ENCODE measurements at regions not wholly inside any gene's neighbourhood (a gene's known extent, or its start where the extent isn't known, plus 50 kb on each side); places are given as distances from the start of the nearest gene placed in this dataset.

DNA sequence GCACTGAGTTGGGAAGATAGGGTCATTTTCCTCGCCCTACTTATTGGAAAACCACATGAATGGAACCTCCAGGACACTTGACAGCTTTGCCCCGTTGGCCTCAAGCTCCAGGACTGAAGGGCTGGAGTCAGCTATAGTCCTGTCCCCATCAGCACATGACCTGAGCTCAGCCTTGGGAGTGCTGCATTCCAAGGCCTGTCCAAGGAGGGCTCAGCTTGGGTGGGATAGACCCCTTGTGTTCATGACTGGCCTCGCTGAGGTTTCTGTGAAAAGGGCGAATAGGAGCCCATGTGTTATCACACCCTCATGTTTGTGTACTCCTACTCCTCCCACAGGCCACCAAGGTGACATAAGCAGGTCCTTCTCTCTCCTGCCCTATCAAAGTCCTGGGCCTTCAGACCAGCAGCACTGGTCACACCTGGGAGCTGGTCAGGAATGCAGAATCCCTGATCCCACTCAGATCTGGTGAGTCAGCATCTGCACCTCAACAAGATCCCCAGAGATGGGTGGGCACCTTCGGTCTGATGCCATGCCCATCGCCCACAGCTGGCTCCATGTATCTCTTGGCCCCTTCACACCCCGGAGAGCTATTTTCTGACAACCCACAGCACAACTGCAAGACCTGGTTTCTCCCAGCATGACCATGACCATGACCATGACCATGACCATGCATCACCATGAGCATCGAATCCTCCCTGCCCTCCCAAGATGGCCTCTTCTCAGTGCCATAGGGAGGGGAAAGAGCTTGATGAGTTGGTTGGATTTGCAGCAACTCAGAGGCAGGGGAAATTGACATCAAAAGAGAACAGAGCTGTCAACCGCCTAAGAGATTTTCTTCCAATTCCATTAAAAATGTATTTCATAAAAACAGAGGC lies 83.0 kb upstream of the RAB6C start:
- no peaks in the 10 kb centered on the region for H3K4me1 Mint-ChIP-seq
- H3K4me3 Mint-ChIP-seq: no peak overlapping the region
- no peaks in the 10 kb centered on the region for H3K36me3 Mint-ChIP-seq
- ChIA-PET POLR2A (no interaction called here), CTCF (no interaction called here)
- no peak overlapping the region for H3K27ac ChIP-seq (ENCODE audit: low read depth, low read length)
- no peaks in the 10 kb centered on the region for H3K4me1 ChIP-seq (ENCODE audit: insufficient read depth, low read length)
- H3K9me3 Mint-ChIP-seq: no peaks in the 10 kb centered on the region
- H3K9me3 ChIP-seq (ENCODE audit: low read length): no peaks in the 10 kb centered on the region
- no peak overlapping the region for H3K4me3 ChIP-seq (ENCODE audit: low read length)
- no peaks in the 10 kb centered on the region for H3K36me3 ChIP-seq (ENCODE audit: insufficient read depth, low read length)
- H3K27me3 Mint-ChIP-seq: peaks cover 6 to 39% of the 10 kb centered on the region in 2 donors
- H3K27me3 ChIP-seq (ENCODE audit: insufficient read depth, low read length, poor library complexity, severe bottlenecking): no peaks in the 10 kb centered on the region
- H3K27ac Mint-ChIP-seq: no peak overlapping the region
- DNase-seq: no peak

DNA sequence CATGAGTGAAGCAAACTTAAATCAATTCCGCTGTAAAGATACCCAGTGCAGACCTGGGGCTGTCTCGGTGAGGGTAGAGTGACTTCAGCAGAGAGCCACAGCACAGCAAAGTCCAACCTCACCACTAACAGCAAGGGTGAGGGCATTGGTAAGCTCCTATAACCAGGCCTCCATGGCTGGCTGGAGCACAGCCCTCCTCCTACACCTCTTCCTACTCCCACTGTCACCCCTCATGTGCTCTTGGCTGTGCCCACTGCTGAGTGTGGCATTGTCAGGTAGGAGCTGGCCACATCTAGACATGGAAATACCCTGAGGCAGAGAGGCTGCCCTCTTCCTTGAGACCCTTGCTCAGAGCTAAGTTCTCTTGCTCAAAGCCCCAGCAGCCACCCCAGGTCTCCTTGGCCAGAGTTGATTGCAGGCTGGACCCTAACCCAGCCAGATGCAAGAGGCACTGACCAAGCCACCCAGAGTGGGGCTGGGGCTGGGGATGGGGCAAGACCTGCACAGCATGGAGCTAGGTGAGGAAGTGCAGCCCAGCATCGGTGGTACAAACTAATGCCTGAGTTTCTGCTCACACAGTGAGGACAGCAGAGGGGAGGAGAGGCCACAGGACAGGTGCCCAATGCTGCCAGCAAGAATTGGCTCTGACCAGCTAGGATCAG lies 77.6 kb upstream of the RAB6C start:
- Histone ChIP-seq H3K27ac (ENCODE audit: low read depth, low read length) (no peak overlapping the region), H3K4me1 (ENCODE audit: insufficient read depth, low read length) (no peaks in the 10 kb centered on the region), H3K9me3 (ENCODE audit: low read length) (no peaks in the 10 kb centered on the region), H3K4me3 (ENCODE audit: low read length) (no peak overlapping the region), H3K27me3 (ENCODE audit: insufficient read depth, low read length, poor library complexity, severe bottlenecking) (no peaks in the 10 kb centered on the region), H3K36me3 (ENCODE audit: insufficient read depth, low read length) (no peaks in the 10 kb centered on the region)
- Mint-ChIP-seq H3K27ac (no peak overlapping the region), H3K4me1 (no peaks in the 10 kb centered on the region), H3K4me3 (no peak overlapping the region), H3K9me3 (no peaks in the 10 kb centered on the region), H3K36me3 (no peaks in the 10 kb centered on the region), H3K27me3 (peaks cover 0 to 21% of the 10 kb centered on the region in 2 donors)
- ChIA-PET POLR2A (no interaction called here), CTCF (no interaction called here)
- DNase-seq: no peak

- Mint-ChIP-seq H3K27me3 (peaks cover 2 to 25% of the 10 kb centered on the region in 2 donors), H3K4me1 (no peaks in the 10 kb centered on the region), H3K9me3 (no peaks in the 10 kb centered on the region), H3K36me3 (no peaks in the 10 kb centered on the region), H3K27ac (no peak overlapping the region), H3K4me3 (no peak overlapping the region)
- no peak overlapping the region for H3K27ac ChIP-seq (ENCODE audit: low read depth, low read length)
- H3K4me1 ChIP-seq (ENCODE audit: insufficient read depth, low read length): no peaks in the 10 kb centered on the region
- DNase-seq: no peak
- H3K4me3 ChIP-seq (ENCODE audit: low read length): no peak overlapping the region
- H3K36me3 ChIP-seq (ENCODE audit: insufficient read depth, low read length): no peaks in the 10 kb centered on the region
- H3K27me3 ChIP-seq (ENCODE audit: insufficient read depth, low read length, poor library complexity, severe bottlenecking): no peaks in the 10 kb centered on the region
- CTCF ChIA-PET: no interaction called here
- POLR2A ChIA-PET: no interaction called here
- H3K9me3 ChIP-seq (ENCODE audit: low read length): no peaks in the 10 kb centered on the region
These were observed 76.5 kb upstream of the RAB6C start for GRCh38 chr2:129902731-129903585.

DNA sequence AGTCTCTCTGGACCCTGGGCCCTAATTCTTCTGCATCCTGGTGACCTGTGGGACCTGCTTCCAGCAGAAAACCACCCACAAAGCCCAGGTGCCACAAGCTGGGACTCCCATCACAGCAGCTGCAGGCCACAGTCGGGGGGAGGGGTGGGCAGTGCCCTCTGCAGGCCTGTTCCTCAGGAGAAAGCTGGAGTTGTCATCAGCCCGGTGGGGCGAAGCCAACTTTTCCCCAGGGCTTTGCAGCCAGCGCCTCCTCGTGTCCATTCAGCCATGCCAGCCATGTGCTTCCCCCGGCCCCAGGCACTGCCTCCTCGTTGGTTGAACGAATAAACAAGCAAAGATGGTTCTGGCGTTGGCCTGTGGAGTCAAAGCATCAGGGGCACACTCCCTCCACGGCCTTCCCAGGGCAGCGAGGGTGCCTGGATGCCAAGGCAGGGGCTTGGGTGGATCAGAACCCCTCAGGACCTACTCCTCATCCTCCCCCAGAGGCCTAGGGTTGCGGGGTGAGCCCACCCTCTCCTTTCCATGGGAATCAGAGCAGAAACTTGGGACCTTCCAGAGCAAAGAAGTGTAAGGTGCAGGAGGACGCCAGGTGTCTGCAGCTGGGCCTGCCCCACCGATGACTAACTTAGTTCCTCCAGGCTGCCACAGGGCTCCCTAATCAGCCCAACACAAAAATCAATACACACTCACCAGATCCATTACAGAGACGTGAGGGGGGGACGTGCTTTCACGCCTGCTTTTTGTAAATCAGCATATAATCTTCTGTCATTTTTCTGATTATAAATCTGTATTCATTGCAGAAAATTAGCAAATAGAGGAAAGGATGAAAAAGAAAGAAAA lies 75.7 kb upstream of the RAB6C start:
- H3K27me3 Mint-ChIP-seq: peaks cover 2 to 23% of the 10 kb centered on the region in 2 donors
- no peak overlapping the region for H3K4me3 Mint-ChIP-seq
- Histone ChIP-seq H3K4me3 (ENCODE audit: low read length) (no peak overlapping the region), H3K4me1 (ENCODE audit: insufficient read depth, low read length) (no peaks in the 10 kb centered on the region), H3K27ac (ENCODE audit: low read depth, low read length) (no peak overlapping the region), H3K9me3 (ENCODE audit: low read length) (no peaks in the 10 kb centered on the region), H3K27me3 (ENCODE audit: insufficient read depth, low read length, poor library complexity, severe bottlenecking) (no peaks in the 10 kb centered on the region), H3K36me3 (ENCODE audit: insufficient read depth, low read length) (no peaks in the 10 kb centered on the region)
- no peaks in the 10 kb centered on the region for H3K9me3 Mint-ChIP-seq
- H3K27ac Mint-ChIP-seq: no peak overlapping the region
- H3K4me1 Mint-ChIP-seq: no peaks in the 10 kb centered on the region
- ChIA-PET POLR2A (no interaction called here), CTCF (no interaction called here)
- DNase-seq: no peak
- H3K36me3 Mint-ChIP-seq: no peaks in the 10 kb centered on the region

DNA sequence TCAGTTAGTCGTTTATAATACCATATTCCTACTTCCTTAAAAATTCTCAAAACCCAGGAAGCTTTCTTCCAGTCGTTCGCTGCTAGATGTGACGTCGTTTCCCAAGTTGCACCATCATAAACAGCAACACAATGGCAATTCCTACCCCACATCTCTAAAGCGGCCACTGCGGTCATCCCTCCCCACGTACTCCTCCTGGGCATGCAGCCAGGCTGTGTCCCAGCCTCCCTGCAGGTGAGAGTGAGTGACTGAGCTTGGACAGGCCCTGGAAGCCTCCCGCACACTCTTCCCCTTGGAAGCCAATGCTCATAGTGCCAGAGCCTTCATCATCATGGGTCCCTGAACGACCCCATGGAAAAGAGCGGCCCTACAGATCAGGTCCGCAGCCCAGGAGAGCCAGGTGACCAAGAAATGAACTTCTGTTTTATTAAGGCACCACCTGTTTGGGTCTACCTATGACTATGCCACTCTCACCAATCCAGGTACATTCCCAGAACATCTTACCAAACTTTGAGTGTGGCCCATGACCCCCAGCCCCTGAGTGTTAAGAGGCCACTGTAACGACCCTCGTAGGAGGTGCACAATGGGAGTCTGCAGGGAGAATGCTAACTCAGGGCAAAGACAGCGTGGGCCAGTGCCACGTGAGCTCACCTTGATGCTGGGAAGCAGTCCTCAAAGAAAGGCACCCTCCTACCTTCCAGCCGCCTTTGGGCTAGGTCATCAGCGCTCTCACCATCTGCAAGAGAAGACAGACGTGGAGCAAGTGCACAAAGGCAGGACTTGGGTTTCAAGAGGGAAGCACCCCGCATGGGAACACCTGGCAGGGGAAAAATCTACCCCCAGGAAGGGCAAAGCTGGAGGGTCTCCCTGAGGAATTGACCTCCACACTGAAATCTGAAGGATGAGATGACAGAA lies 74.7 kb upstream of the RAB6C start:
- Mint-ChIP-seq H3K4me1 (no peaks in the 10 kb centered on the region), H3K27ac (no peak overlapping the region), H3K36me3 (no peaks in the 10 kb centered on the region), H3K9me3 (no peaks in the 10 kb centered on the region), H3K27me3 (peaks cover 2 to 23% of the 10 kb centered on the region in 2 donors), H3K4me3 (no peak overlapping the region)
- ChIA-PET POLR2A (no interaction called here), CTCF (no interaction called here)
- Histone ChIP-seq H3K27ac (ENCODE audit: low read depth, low read length) (no peak overlapping the region), H3K36me3 (ENCODE audit: insufficient read depth, low read length) (no peaks in the 10 kb centered on the region), H3K4me1 (ENCODE audit: insufficient read depth, low read length) (no peaks in the 10 kb centered on the region), H3K27me3 (ENCODE audit: insufficient read depth, low read length, poor library complexity, severe bottlenecking) (no peaks in the 10 kb centered on the region), H3K9me3 (ENCODE audit: low read length) (no peaks in the 10 kb centered on the region), H3K4me3 (ENCODE audit: low read length) (no peak overlapping the region)
- DNase-seq: no peak

DNA sequence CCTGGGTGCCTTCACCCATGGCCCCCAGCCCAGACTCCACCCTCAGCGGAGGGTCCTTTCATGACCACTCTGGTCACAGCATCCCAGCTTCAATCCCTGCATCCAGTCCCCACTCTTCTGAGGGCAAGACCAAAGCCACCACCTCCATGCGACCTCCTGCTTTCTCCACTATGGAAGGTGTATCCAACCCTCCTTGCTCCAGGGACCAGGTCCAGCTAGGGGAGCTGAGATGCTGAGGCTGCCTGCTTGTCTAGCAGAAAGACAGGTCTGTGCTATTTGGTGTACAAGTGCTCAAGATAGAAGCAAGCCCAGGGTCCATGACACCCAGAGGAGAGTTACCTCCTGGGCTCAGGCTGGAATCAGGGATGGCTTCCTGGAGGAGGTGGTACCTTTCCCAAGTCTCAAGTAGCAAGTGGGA lies 73.8 kb upstream of the RAB6C start:
- Histone ChIP-seq H3K27me3 (ENCODE audit: insufficient read depth, low read length, poor library complexity, severe bottlenecking) (no peaks in the 10 kb centered on the region), H3K27ac (ENCODE audit: low read depth, low read length) (no peak overlapping the region), H3K36me3 (ENCODE audit: insufficient read depth, low read length) (no peaks in the 10 kb centered on the region), H3K9me3 (ENCODE audit: low read length) (no peaks in the 10 kb centered on the region), H3K4me3 (ENCODE audit: low read length) (no peak overlapping the region), H3K4me1 (ENCODE audit: insufficient read depth, low read length) (no peaks in the 10 kb centered on the region)
- ChIA-PET POLR2A (no interaction called here), CTCF (no interaction called here)
- no peaks in the 10 kb centered on the region for H3K36me3 Mint-ChIP-seq
- peaks cover 3 to 23% of the 10 kb centered on the region in 2 donors for H3K27me3 Mint-ChIP-seq
- no peak overlapping the region for H3K4me3 Mint-ChIP-seq
- H3K9me3 Mint-ChIP-seq: no peaks in the 10 kb centered on the region
- no peaks in the 10 kb centered on the region for H3K4me1 Mint-ChIP-seq
- DNase-seq: no peak
- peak overlapping the region in 1 of 8 donors; percentile 18 for H3K27ac Mint-ChIP-seq

DNA sequence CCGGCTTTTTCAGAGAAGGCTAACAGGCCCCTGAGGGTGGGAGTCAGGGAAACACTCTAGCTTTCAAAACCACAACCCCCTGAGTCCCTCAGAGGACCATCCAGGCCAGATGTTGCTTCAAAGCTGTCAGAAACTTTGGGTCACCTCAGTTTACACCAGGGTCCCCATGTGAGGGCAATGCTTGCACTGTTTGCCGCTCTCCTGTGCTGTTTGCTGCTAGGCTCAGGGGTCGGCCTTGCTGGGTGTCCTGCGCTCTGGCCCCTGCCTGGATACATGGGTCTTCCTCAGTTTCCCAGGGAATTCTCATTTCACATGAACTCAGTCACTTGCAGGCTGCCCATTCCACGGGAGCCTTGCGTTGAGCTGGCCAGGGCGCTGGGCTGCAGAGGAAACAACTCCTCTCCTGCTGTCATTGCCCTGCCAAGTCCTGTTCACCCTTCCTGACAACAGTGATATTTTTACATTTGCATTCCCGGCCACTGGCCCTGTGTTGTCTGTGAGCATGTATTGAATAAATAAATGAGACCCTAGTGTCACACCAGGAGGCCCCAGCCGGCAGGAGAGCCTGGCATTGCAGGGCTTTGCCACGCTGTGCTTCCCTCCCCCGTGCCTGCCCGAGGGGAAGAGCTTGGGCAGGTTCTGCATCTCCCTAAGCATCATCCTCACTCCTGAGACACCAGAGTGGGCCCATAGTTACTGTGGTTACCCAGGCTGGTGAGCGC lies 73.2 kb upstream of the RAB6C start:
- H3K4me1 Mint-ChIP-seq: no peaks in the 10 kb centered on the region
- peak overlapping the region in 1 of 8 donors; percentile 18 for H3K27ac Mint-ChIP-seq
- Histone ChIP-seq H3K36me3 (ENCODE audit: insufficient read depth, low read length) (no peaks in the 10 kb centered on the region), H3K4me3 (ENCODE audit: low read length) (no peak overlapping the region), H3K27ac (ENCODE audit: low read depth, low read length) (no peak overlapping the region), H3K9me3 (ENCODE audit: low read length) (no peaks in the 10 kb centered on the region), H3K4me1 (ENCODE audit: insufficient read depth, low read length) (no peaks in the 10 kb centered on the region), H3K27me3 (ENCODE audit: insufficient read depth, low read length, poor library complexity, severe bottlenecking) (no peaks in the 10 kb centered on the region)
- CTCF ChIA-PET: no interaction called here
- H3K4me3 Mint-ChIP-seq: peak overlapping the region in 1 of 7 donors; percentile 27
- no peak for DNase-seq
- H3K9me3 Mint-ChIP-seq: no peaks in the 10 kb centered on the region
- peaks cover 3 to 23% of the 10 kb centered on the region in 2 donors for H3K27me3 Mint-ChIP-seq
- POLR2A ChIA-PET: no interaction called here
- no peaks in the 10 kb centered on the region for H3K36me3 Mint-ChIP-seq
